Kidney epithelial cell (primary cell): ENCODE measurements at regions not wholly inside any gene's neighbourhood (a gene's known extent, or its start where the extent isn't known, plus 50 kb on each side); places are given as distances from the start of the nearest gene placed in this dataset.

ENCODE experiments used
- DNase-seq: peaks from one replicate; pipeline ENCODE4 v3.0.0-alpha.2; 2010; ENCODE audit warnings: low read depth
- H3K27me3 ChIP-seq: 2 replicates; pipeline ENCODE4 v1.6.0; 2011; ENCODE audit warnings: low read length; ENCODE audit not compliant: control insufficient read depth, insufficient read depth
- H3K36me3 ChIP-seq: 2 replicates; pipeline ENCODE4 v1.5.1; 2011; ENCODE audit warnings: low read length; ENCODE audit not compliant: control insufficient read depth, insufficient read depth
- H3K4me3 ChIP-seq: 2 replicates; pipeline ENCODE4 v1.5.1; 2011; ENCODE audit warnings: low read depth, mild to moderate bottlenecking, control low read depth, low read length
- CTCF ChIP-seq: IDR thresholded peaks from 2 replicates; pipeline ENCODE4 v1.5.1; 2011; ENCODE audit warnings: mild to moderate bottlenecking, moderate library complexity, low read length, control low read depth, inconsistent platforms; ENCODE audit not compliant: insufficient read depth, poor library complexity, severe bottlenecking

GRCh38 chr15:24748812-24749439 is 73.4 kb downstream of the NPAP1 start:
- DNase-seq = no peak
- Histone ChIP-seq H3K4me3 (no peak overlapping the region), H3K27me3 (no peaks in the 10 kb centered on the region), H3K36me3 (no peaks in the 10 kb centered on the region)
- no peak for TF ChIP-seq CTCF

- Histone ChIP-seq H3K4me3 (no peak overlapping the region), H3K27me3 (no peaks in the 10 kb centered on the region), H3K36me3 (no peaks in the 10 kb centered on the region)
- no peak for DNase-seq
- no peak for TF ChIP-seq CTCF
Observed at GRCh38 chr15:24752354-24752753, 76.8 kb downstream of the NPAP1 start.

GRCh38 chr15:24756101-24756500 is 80.5 kb downstream of the NPAP1 start:
- TF ChIP-seq CTCF = no peak
- DNase-seq = no peak
- Histone ChIP-seq H3K27me3 (no peaks in the 10 kb centered on the region), H3K36me3 (no peaks in the 10 kb centered on the region), H3K4me3 (no peak overlapping the region)

GRCh38 chr15:24760066-24760465 is 84.5 kb downstream of the NPAP1 start:
- TF ChIP-seq CTCF = no peak
- no peak overlapping the region for H3K4me3 ChIP-seq

GRCh38 chr15:24761704-24762302 is 86.2 kb downstream of the NPAP1 start:
- no peak for DNase-seq
- H3K27me3 ChIP-seq = no peaks in the 10 kb centered on the region
- no peak overlapping the region for H3K4me3 ChIP-seq
- TF ChIP-seq CTCF = peak; percentile 18
- no peaks in the 10 kb centered on the region for H3K36me3 ChIP-seq

More at GRCh38 chr15:24760066-24760465, 84.5 kb downstream of the NPAP1 start:
- no peak for DNase-seq
- no peaks in the 10 kb centered on the region for H3K36me3 ChIP-seq
- H3K27me3 ChIP-seq = no peaks in the 10 kb centered on the region

- Histone ChIP-seq H3K27me3 (no peaks in the 10 kb centered on the region), H3K4me3 (no peak overlapping the region), H3K36me3 (no peaks in the 10 kb centered on the region)
- no peak for TF ChIP-seq CTCF
- no peak for DNase-seq
Observed at GRCh38 chr15:24763891-24764290, 88.3 kb downstream of the NPAP1 start.
